HEK293 (cell line): ENCODE measurements at regions not wholly inside any gene's neighbourhood (a gene's known extent, or its start where the extent isn't known, plus 50 kb on each side); places are given as distances from the start of the nearest gene placed in this dataset.

Source experiments
- CTCF ChIA-PET: fragments of 350-600 bp; formaldehyde crosslinking; extraction: SDS; loops from one replicate; lab custom pipeline; 2021; ENCODE audit warnings: antibody characterized with exemption; lab: Yijun Ruan, JAX
- POLR2A ChIA-PET: fragments of 300-600 bp; formaldehyde crosslinking; extraction: SDS; loops from one replicate; lab custom pipeline; 2020; ENCODE audit warnings: antibody characterized with exemption, inconsistent platforms; lab: Yijun Ruan, JAX
- H3K27ac ChIP-seq: fragments of 200-500 bp; sonication (Bioruptor generic); 2 replicates; pipeline ENCODE4 v1.5.1; 2014; ENCODE audit warnings: low read depth, low read length, control low read depth, inconsistent platforms; ENCODE audit errors: extremely low read depth
- H3K36me3 ChIP-seq, 2 experiments: fragments of 200-500 bp in 1 of 2; sonication (Bioruptor generic) in 1 of 2; 1 replicate in 1 of 2; 2 replicates in 1 of 2; pipeline ENCODE4 v1.5.1; 2014 to 2017; ENCODE audit warnings: inconsistent platforms in 2 of 2, low read length in 2 of 2; ENCODE audit not compliant: control insufficient read depth in 2 of 2, insufficient read depth in 1 of 2
- H3K4me1 ChIP-seq: fragments of 200-500 bp; sonication (Bioruptor generic); 2 replicates; pipeline ENCODE4 v1.5.1; 2014; ENCODE audit warnings: mild to moderate bottlenecking, low read length, inconsistent platforms; ENCODE audit not compliant: control insufficient read depth, insufficient read depth
- H3K4me3 ChIP-seq: 2 replicates; pipeline ENCODE4 v1.5.1; 2011; ENCODE audit warnings: low read depth, mild to moderate bottlenecking, control low read depth, low read length, moderate library complexity
- H3K9me3 ChIP-seq: fragments of 200-500 bp; sonication (Bioruptor generic); 2 replicates; pipeline ENCODE4 v1.5.1; 2014; ENCODE audit warnings: low read depth, low read length, inconsistent platforms; ENCODE audit not compliant: control insufficient read depth, insufficient read depth
- KLF16 ChIP-seq: fragments of 450-650 bp; formaldehyde crosslinking; IDR thresholded peaks from 2 replicates; pipeline ENCODE4 v1.5.1; 2017; ENCODE audit warnings: missing biosample characterization, missing genetic modification characterization
- PRDM1 ChIP-seq: fragments of 450-650 bp; formaldehyde crosslinking; IDR thresholded peaks from 2 replicates; pipeline ENCODE4; 2016; ENCODE audit warnings: missing biosample characterization, missing genetic modification characterization
- PRDM6 ChIP-seq: fragments of 450-650 bp; formaldehyde crosslinking; IDR thresholded peaks from 2 replicates; pipeline ENCODE4 v1.5.1; 2017; ENCODE audit warnings: missing biosample characterization, missing genetic modification characterization
- ZBTB10 ChIP-seq: fragments of 450-650 bp; formaldehyde crosslinking; IDR thresholded peaks from 2 replicates; pipeline ENCODE4 v1.5.1; 2016; ENCODE audit warnings: missing biosample characterization, missing genetic modification characterization
- ZBTB21 ChIP-seq: fragments of 450-650 bp; formaldehyde crosslinking; IDR thresholded peaks from 2 replicates; pipeline ENCODE4 v1.5.1; 2017; ENCODE audit warnings: missing biosample characterization, missing genetic modification characterization
- ZBTB44 ChIP-seq: fragments of 450-650 bp; IDR thresholded peaks from 2 replicates; pipeline ENCODE4 v1.5.1; 2018; ENCODE audit warnings: missing biosample characterization, mild to moderate bottlenecking, missing genetic modification characterization
- ZFP69B ChIP-seq: fragments of 450-650 bp; formaldehyde crosslinking; IDR thresholded peaks from 2 replicates; pipeline ENCODE4 v1.5.1; 2016; ENCODE audit warnings: missing biosample characterization, missing genetic modification characterization
- ZNF19 ChIP-seq: fragments of 450-650 bp; formaldehyde crosslinking; IDR thresholded peaks from 2 replicates; pipeline ENCODE4; 2016; ENCODE audit warnings: missing biosample characterization, missing genetic modification characterization, low read depth
- ZNF202 ChIP-seq: fragments of 450-650 bp; formaldehyde crosslinking; IDR thresholded peaks from 2 replicates; pipeline ENCODE4 v1.5.1; 2016; ENCODE audit warnings: missing biosample characterization, missing genetic modification characterization, borderline replicate concordance
- ZNF23 ChIP-seq: fragments of 450-650 bp; formaldehyde crosslinking; IDR thresholded peaks from 2 replicates; pipeline ENCODE4 v1.5.1; 2016; ENCODE audit warnings: missing biosample characterization, missing genetic modification characterization, borderline replicate concordance
- ZNF280D ChIP-seq: fragments of 450-650 bp; formaldehyde crosslinking; IDR thresholded peaks from 2 replicates; pipeline ENCODE4 v1.5.1; 2016; ENCODE audit warnings: missing biosample characterization, missing genetic modification characterization
- ZNF366 ChIP-seq: fragments of 450-650 bp; formaldehyde crosslinking; conservative IDR thresholded peaks from 2 replicates; pipeline ENCODE4 v1.5.1; 2016; ENCODE audit warnings: missing biosample characterization, missing genetic modification characterization
- ZNF391 ChIP-seq: fragments of 450-650 bp; formaldehyde crosslinking; IDR thresholded peaks from 2 replicates; pipeline ENCODE4 v1.5.1; 2016; ENCODE audit warnings: low read depth, missing biosample characterization, missing genetic modification characterization, borderline replicate concordance
- ZNF449 ChIP-seq: fragments of 450-650 bp; formaldehyde crosslinking; IDR thresholded peaks from 2 replicates; pipeline ENCODE4 v1.5.1; 2017; ENCODE audit warnings: missing biosample characterization, mild to moderate bottlenecking, missing genetic modification characterization, moderate library complexity
- ZNF473 ChIP-seq: fragments of 450-650 bp; formaldehyde crosslinking; IDR thresholded peaks from 2 replicates; pipeline ENCODE4 v1.5.1; 2017; ENCODE audit warnings: missing biosample characterization, missing genetic modification characterization
- ZNF488 ChIP-seq: fragments of 450-650 bp; formaldehyde crosslinking; IDR thresholded peaks from 2 replicates; pipeline ENCODE4 v1.5.1; 2016; ENCODE audit warnings: missing biosample characterization, missing genetic modification characterization
- ZNF555 ChIP-seq: fragments of 450-650 bp; formaldehyde crosslinking; conservative IDR thresholded peaks from 2 replicates; pipeline ENCODE4 v1.5.1; 2017; ENCODE audit warnings: missing biosample characterization, mild to moderate bottlenecking, missing genetic modification characterization, inconsistent platforms
- ZNF621 ChIP-seq: fragments of 450-650 bp; formaldehyde crosslinking; IDR thresholded peaks from 2 replicates; pipeline ENCODE4 v1.5.1; 2017; ENCODE audit warnings: missing biosample characterization, missing genetic modification characterization
- ZNF629 ChIP-seq: fragments of 450-650 bp; formaldehyde crosslinking; IDR thresholded peaks from 2 replicates; pipeline ENCODE4 v1.5.1; 2017; ENCODE audit warnings: missing biosample characterization, missing genetic modification characterization
- ZNF670 ChIP-seq: fragments of 450-650 bp; formaldehyde crosslinking; IDR thresholded peaks from 2 replicates; pipeline ENCODE4 v1.5.1; 2016; ENCODE audit warnings: missing biosample characterization, missing genetic modification characterization, low read depth
- ZNF76 ChIP-seq: fragments of 450-650 bp; formaldehyde crosslinking; IDR thresholded peaks from 2 replicates; pipeline ENCODE4; 2016; ENCODE audit warnings: low read depth, missing biosample characterization, missing genetic modification characterization, borderline replicate concordance
- ZNF776 ChIP-seq: fragments of 450-650 bp; formaldehyde crosslinking; IDR thresholded peaks from 2 replicates; pipeline ENCODE4 v1.5.0; 2017; ENCODE audit warnings: missing biosample characterization, missing genetic modification characterization, borderline replicate concordance

- TF ChIP-seq ZNF280D (tag by site-specific recombination) = no peak
- no peak for TF ChIP-seq ZNF670 (tag by site-specific recombination)
Measured at GRCh38 chr18:51523671-51524070, 326.2 kb upstream of the MEX3C start (continued).

GRCh38 chr18:51525453-51526225 is 328.2 kb upstream of the MEX3C start:
- ChIA-PET CTCF (no interaction called here), POLR2A (no interaction called here)
- no peaks in the 10 kb centered on the region for H3K4me1 ChIP-seq

More at GRCh38 chr18:51525453-51526225, 328.2 kb upstream of the MEX3C start:
- H3K36me3 ChIP-seq = no peaks in the 10 kb centered on the region
- TF ChIP-seq ZNF202 (tag by site-specific recombination) (no peak), ZBTB21 (no peak), ZNF776 (tag by site-specific recombination) (no peak), ZNF76 (no peak), ZNF621 (tag by site-specific recombination) (no peak), ZBTB44 (no peak), ZFP69B (tag by site-specific recombination) (no peak), PRDM6 (no peak), ZNF391 (tag by site-specific recombination) (no peak), ZNF366 (tag by site-specific recombination) (no peak), ZNF473 (tag by site-specific recombination) (no peak), ZNF629 (tag by site-specific recombination) (no peak), ZNF555 (tag by site-specific recombination) (no peak), ZNF23 (tag by site-specific recombination) (no peak), PRDM1 (tag by site-specific recombination) (no peak), KLF16 (no peak), ZNF19 (tag by site-specific recombination) (no peak), ZNF488 (no peak), ZNF449 (tag by site-specific recombination) (no peak), ZBTB10 (tag by site-specific recombination) (no peak)
- no peaks in the 10 kb centered on the region for H3K9me3 ChIP-seq
- H3K4me3 ChIP-seq = no peak overlapping the region
- no peak overlapping the region for H3K27ac ChIP-seq
